HG03354 (cell line): ENCODE measurements at regions not wholly inside any gene's neighbourhood (a gene's known extent, or its start where the extent isn't known, plus 50 kb on each side); places are given as distances from the start of the nearest gene placed in this dataset.
"Not testable (repeated sequence)": the region's sequence is repeated elsewhere in the genome, so short reads cannot be mapped to it uniquely, and the experiment has no call there.

ENCODE experiments used
- ATAC-seq: cut with Tn5 transposase; IDR thresholded peaks from one replicate; pipeline ENCODE4 v1.9.1; 2021; ENCODE audit warnings: mild to moderate bottlenecking; ENCODE audit not compliant: unreplicated experiment, poor library complexity, severe bottlenecking

DNA sequence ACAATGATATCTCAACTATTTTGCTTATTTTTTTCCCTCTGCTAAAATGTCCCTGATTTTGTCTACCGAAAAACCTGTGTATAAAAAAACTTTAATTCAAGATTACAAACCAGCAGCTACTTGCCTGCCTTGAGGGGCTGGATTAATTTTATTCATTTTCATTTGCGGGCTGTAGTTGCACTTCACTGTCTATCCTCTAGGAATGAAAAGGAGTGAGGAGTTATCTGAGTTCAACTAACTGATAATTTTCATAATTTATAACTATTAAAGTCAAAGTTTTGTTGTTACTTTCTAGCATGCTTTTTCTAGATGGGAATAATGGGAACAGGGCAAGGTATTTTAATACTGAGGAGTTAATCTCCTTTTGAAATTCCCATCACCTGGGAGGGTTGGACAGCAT is 50.3 kb upstream of the AGTPBP1 start:
- not testable (repeated sequence) for ATAC-seq

DNA sequence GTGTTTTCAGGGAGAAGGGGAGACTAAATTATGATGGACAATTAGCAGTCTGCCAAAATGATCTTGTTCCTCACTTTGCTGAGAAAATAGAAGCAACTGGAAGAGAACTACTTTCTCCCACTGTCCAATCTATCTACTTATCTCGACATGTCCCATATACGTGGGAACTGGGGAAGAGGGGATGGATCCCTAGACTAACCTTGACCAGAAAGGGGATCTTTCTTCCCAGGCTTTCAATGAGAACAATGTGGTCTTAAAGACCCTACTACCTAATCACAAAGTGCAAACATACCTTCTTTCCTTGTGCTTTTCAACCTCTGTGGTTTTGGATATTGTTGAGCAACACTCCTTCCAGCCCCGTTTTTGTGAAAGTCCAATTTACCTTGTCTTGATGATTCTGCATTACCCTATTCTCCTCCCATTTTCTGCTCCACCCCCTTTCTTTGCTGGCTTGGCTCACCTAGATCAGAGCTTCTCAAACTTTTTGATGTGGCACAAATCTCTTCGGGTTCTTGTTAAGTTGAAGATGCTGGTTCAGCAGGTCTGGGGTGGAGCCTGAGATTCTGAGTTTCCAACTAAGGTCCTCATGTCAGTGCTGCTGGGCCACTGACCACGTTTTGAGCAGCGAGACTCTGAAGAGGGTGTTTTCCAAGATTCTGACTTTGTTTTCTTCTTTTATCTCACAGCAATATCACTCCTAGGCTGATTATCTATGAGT is 61.4 kb upstream of the AGTPBP1 start:
- not testable (repeated sequence) for ATAC-seq

DNA sequence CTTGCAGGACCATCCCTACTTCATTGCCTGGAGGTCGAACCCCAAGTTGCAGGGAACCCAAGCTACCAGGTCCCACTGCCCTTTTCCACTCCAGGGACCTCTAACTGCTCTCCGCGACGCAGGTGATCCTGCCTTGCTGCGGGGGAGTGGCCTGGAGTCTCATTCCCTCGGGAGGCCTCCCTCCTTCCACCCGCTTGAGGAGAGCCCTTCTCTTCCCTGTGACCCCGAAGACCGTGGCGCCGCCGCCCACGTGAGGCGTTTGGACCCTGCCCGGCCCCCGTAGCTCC is 63.0 kb upstream of the AGTPBP1 start:
- ATAC-seq: not testable (repeated sequence)

DNA sequence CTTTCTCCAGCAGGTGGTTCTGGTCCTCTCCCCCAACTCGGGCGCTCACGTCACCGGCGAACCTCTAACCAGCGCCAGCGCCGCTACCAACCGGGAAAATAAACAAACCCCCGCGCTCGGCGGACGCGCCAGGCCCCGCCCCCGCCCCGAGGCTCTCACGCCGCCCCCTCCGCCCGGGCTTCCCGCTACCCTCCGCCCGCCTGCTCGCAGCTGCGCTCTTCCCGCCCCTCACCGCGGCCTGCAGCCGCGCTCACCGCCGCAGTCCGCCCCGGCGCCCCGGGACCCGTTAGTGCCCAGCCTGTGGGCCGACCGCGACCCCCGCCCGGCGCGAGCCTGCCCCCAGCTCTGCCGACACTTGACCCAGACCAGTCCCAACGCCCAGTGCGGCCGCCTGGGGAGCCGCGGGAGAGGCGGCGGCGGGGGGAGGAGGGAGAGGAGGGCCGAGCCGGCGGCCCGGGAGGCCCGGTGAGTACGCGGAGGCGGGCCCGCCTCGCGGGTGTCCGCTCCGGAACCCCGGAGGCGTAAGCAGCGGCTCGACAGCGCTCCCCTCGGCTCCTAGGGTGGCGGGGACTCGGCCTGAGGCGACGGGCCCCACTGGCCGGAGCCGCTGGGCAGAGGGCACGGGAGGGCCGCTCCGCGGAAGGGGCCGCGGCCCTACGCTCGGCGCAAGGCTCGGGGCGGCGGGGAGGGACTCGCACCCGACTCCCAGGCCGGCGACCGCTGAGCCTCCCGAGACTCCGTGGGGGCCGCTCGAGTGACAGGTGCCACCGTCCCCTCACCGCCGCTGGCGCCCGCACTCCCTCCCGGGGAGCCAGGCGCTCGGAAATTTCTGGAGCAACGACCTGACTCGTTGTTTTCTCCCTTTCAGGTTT is 63.6 kb upstream of the AGTPBP1 start:
- peak; percentile 85 for ATAC-seq

DNA sequence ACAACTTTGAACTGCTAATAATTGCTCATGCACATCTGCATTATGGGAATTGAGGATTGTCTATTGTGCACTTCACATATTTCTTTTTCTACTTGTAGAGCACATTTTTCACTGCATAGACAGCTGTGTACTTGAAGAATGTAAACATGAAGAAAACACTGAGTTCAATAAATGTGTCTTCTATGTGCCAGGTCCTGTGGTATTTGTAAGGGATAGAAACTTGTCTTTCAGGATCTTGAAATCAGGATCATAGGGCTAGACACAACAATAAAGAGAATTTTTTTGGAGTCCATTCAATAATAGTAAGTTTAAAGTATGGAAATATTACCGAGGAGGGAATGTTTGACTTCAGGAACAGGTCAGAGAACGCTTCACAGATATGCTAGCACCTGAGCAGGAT is 66.6 kb upstream of the AGTPBP1 start:
- not testable (repeated sequence) for ATAC-seq

DNA sequence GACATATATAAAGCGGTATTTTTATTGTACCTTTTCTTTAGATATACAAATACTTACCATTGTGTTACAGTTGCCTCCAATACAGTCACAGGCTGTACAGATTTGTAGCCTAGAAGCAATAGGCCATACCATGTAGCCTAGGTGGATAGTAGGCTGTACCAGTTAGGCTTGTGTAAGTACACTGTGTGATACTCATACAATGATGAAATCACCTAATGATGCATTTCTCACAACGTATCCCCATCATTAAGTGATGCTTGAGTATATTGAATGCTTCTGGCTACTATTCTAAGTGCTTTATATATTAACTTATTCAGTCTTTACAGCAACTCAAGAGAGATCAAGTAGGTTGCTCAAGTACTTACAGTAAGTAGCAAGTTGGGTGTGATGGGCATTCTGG is 71.6 kb upstream of the AGTPBP1 start:
- ATAC-seq: not testable (repeated sequence)

DNA sequence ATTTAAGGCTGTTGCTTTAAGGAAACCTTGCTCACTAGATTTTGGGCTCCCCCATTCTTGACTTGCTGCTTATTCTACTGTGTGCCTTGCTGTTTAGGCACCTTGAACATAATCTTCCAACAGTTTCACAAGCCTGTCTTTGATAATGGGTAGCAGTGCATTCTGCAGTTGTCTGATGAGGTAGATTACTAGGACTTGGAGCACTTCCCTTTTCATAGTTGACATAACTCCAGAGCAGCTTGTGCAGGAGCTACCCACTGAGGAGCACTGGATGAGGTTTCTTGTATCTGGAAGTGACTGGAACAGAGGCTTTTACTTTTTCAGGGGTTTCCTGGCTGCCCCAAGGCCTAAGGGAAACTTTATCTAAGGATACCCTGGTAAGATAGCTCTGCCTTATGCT is 73.0 kb upstream of the AGTPBP1 start:
- not testable (repeated sequence) for ATAC-seq

DNA sequence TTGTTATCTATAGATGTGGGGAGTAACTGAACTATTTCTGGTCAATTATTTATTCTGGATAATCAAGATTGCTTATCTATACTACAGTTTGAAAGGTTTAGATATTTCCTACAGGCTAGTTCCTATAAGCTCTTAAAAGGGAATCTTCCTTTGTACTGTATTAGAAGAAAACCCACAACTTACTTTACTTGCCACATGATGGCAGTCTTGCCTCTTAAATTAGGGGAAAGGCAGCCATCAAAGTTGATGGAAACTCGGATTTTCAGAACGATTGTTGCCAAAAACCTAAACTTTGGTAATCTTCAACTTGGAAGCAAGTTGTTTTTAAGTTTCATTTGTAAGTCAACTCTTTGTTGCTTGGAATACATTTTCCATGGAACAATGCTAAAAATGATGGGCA is 77.2 kb upstream of the AGTPBP1 start:
- peak; percentile 71 for ATAC-seq

DNA sequence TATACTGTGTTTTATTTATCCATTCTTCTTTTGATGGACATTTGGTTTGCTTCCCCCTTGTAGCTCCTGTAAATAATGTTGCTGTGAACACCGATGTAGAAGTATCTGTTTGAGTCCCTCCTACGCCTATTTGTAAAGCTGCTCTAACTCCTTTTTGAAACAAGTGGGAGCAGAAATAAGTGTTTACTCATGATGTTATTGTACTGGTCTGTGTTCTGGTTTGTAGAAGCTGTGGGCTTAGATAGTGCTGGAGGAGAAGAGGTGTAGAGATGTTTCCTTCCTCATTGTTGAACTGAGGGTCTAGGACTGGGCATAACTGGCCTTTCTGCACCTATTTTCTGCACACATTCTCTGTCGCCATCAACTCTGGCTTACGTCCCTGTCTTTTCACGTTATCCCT is 78.8 kb upstream of the AGTPBP1 start:
- ATAC-seq: not testable (repeated sequence)

DNA sequence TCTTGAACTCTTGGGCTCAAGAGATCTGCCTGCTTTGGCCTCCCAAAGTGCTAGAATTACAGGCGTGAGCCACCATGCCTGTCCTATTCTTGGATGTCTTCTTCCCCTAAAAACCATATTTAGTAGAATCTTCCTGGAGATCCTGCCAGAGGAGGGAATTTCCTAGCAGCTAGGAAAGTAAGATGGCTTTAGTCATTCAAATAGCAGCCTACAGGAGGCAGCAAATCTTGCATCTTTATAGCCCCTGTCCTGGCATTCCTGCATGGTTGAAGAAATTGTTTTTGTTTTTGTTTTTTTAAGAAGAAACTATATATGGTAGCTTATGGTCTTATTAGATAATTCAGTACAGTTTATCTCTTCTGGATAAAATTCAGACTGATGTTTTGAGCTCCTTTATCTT is 83.2 kb upstream of the AGTPBP1 start:
- not testable (repeated sequence) for ATAC-seq

DNA sequence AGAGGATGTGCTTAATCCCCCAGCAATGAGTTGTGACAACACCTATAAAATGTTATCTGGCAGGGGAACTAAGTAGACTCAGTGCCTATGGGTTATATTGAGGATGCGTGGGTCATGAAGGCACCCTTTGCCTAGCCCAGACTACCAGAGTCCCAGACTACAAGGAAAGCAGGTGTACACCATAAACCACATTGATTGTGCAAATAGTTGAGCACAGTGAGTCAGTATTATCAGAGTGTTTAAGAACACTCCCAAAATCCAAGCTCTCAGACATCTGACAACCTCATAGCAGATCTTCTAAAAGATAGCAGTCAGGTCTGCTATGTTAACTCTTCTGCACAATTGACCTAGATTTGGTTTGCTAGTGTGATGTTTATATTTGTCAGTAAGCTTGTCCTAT is 92.8 kb upstream of the AGTPBP1 start:
- ATAC-seq: not testable (repeated sequence)

DNA sequence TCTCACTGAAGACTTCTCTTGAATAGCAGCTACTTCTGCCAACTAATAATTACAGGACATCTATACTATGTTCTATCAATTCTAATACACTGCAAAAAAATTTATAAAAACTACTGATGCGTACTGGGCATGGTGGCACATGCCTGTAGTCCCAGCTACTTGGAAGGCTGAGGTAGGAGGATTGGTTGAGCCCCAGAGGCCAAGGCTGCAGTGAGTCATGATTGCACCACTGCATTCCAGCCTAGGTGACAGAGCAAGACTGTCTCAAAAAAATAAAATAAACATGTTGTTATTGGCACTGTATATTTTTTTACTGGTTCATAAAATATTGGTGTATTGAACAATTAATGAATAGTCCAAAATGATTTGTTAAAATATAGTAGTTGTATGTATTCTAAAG is 97.0 kb upstream of the NAA35 start:
- ATAC-seq: not testable (repeated sequence)

DNA sequence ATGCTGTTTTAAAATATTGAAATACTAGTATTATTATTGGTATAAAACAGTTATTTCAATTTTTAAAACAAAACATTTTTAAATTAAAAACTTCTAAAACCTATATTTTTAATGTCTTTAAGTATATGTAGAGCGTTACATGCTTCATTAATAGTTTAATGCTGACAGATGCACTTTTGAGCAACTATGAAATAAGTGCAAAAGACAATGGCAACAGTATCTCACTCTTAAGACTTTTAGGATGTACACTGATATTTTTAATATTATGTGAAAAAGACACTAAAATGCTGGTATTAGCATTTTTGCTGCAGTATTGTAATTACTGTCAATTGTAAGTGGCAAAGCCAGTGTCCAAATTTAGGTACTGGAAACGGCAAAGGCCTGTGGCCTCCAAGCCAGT is 93.2 kb upstream of the NAA35 start:
- ATAC-seq: not testable (repeated sequence)

DNA sequence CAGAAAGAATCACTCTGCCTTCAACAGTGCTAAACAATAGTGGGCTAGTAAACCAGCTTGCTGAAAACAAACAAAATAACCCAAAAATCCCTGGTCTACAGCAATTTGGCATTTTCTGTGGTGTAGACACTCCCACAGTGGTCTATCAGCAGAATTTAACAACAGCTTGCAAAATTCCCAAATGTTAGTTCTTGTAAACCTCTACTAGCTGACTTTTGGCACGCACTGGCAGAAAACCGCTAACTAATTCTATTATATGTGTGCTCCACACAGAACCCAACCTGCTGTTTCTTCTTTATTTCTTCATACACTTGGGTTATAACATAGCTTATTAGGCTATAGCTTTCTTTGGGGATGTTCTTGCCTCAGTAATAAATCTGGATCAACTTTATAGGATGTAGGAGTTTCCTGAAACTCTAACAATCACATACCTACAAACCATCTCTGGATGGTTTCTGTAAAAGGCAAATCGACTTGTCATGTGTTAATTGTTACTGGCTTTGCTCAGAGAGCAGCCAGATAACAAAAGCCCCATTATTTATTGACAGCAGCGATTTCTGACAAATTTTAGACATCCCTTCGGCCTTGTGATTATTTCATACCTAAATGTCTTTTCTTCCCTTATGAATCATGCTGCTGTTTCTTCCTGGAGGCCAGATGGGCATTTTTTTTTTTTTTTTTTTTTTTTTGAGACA is 82.7 kb upstream of the NAA35 start:
- no peak for ATAC-seq

DNA sequence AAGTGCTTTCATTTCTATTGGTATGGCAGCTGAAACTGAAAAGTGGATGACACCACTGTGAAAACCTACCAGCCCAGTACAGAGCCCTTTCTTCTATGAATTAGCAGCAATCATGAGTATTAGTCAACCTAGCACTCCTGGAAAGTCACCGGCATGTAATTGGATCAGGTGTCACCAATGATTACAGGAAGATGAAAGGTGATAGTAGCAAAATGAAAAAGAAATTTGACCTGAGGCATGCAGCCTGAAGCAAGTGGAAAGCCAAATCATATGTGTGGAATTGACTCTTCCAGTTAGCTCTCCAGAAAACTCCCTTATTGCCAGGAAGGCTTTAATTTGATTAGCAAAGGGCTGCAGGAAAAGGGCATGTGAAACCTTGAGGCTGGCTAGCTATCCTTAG is 81.2 kb upstream of the NAA35 start:
- ATAC-seq: no peak

DNA sequence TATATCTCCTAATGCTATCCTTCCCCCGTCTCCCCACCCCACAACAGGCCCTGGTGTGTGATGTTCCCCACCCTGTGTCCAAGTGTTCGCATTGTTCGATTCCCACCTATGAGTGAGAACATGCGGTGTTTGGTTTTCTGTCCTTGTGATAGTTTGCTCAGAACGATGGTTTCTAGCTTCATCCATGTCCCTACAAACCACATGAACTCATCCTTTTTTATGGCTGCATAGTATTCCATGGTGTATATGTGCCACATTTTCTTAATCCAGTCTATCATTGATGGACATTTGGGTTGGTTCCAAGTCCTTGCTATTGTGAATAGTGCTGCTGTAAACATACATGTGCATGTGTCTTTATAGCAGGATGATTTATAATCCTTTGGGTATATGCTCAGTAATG is 79.1 kb upstream of the NAA35 start:
- ATAC-seq: not testable (repeated sequence)

DNA sequence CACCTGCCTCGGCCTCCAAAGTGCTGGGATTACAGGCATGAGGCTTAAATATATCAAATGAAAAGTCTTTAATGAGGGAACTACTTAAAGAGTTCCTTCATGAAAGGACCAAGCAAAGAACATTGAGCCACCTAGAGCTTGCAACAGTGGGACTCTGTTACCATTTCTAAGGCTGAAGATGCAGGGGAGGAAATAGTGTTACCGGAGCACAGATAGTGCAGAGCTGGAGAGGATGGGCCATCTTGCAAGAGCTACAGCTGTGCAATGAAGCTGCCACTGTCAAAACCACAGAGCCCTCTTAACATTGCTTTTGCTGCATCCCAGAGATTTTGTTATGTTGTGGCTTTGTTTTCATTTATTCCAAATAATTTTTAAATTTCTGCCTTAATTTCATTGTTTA is 77.1 kb upstream of the NAA35 start:
- no peak for ATAC-seq

DNA sequence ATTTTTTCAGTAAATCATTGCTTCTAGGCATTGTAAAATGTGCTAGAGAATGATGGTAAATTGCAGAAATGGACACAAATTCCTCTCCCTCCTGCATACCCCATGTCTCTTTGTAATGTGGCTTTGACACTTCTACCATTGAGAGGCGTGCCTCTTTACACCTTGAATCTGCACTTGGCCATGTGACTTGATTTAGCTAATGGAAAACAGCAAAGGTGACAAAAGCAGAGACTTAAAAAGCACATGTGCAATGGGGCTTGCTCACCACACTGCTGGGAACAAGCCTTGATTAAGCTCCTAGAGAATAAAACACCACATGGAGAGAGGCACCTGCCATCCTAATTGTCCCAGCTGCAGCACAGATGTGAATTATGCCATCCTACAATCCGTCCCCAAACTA is 69.9 kb upstream of the NAA35 start:
- no peak for ATAC-seq

DNA sequence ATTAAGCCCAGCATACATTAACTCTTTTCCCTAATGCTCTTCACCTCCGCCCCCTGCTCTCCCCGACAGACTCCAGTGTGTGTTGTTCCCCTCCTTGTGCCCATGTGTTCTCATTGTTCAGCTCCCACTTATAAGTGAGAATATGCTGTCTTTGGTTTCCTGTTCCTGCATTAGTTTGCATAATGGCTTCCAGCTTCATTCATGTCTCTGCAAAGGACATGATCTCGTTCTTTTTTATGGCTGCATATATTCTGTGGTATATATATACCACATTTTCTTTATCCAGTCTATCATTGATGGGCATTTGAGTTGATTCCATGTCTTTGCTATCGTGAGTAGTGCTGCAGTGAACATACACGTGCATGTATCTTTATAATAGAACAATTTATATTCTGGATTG is 69.3 kb upstream of the NAA35 start:
- not testable (repeated sequence) for ATAC-seq

DNA sequence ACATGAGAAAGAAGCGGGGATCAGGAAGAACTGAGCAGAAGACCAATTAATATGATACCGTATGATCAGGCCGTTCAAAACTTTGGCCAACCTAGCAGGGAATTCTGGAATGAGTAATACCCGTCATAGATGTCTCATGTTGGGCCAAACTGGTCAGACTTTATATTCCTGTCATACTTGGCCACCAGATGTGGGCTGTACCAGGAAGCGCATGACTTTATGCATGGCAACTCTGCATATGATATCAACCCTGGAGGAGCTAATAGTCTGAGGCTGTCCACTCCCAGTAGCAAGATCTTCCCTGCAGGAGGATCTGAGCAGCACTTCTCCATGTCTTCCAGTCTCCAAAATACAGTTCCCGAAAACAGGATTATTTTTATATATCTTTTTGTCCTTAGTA is 68.5 kb upstream of the NAA35 start:
- no peak for ATAC-seq

DNA sequence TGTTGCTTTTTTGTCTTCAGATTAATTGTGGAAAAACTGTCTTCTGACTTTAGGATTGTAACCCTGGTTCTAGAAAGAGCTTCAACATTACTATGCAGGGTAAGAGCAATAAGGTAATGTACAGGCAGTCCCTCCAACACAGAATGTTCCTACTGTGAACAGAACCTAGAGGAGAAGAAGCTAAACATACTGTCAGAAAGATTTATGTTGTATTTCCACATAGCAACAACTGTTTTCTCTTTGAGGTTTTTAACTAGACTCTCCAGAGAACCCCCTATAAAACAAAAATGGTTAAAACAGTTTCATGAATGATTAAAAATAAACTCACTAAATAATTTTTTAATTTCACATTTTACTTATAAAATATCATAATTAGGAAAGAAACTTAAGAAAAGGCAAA is 64.3 kb upstream of the NAA35 start:
- ATAC-seq: no peak
